Stimulated activated CD8-positive, alpha-beta memory T cell treated with anti-CD3 and anti-CD28 coated beads, Interleukin-7, amount 100 ng/mL, for 24 hours (primary cell): ENCODE measurements at regions not wholly inside any gene's neighbourhood (a gene's known extent, or its start where the extent isn't known, plus 50 kb on each side); places are given as distances from the start of the nearest gene placed in this dataset.

Source experiments
- DNase-seq: peaks from one replicate; pipeline ENCODE4 v3.0.0-alpha.2; 2020; ENCODE audit warnings: low read depth

GRCh38 chr3:174784206-174784934, 74.8 kb upstream of the NAALADL2 start:
- no peak for DNase-seq

- DNase-seq, result no peak
Measured at GRCh38 chr3:174786825-174787224, 72.3 kb upstream of the NAALADL2 start.

GRCh38 chr3:174791161-174791560, 68.0 kb upstream of the NAALADL2 start:
- no peak for DNase-seq

GRCh38 chr3:174792864-174793263, 66.3 kb upstream of the NAALADL2 start:
- DNase-seq, result no peak
